ENCODE measurements at regions not wholly inside any gene's neighbourhood (a gene's known extent, or its start where the extent isn't known, plus 50 kb on each side); places are given as distances from the start of the nearest gene placed in this dataset.
A peak's percentile ranks its signal among the peaks of the same experiment; 100 is the strongest.
"Not testable (repeated sequence)": the region's sequence is repeated elsewhere in the genome, so short reads cannot be mapped to it uniquely, and the experiment has no call there.

DNA sequence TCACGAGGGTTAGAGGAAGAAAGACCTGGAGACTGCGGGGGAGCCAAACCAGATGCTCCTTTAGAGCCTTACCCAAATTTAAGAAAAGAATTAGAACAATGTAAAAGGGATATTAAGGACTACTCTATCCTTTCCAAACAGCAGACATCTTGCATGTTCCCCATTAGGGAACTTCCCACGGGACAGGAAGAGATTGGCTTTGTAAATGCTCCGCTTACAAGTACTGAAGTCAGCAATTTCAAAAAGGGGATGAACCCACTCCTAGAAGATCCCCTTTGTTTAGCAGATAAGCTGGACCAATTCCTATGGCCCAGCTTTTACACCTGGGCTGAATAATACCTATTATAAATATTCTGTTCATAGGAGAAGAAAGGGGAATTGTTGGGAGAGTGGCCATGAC, 74.2 kb downstream of the APOBEC1 start:
- DNase-seq (ENCODE audit: low read depth), result no peak

- DNase-seq (ENCODE audit: low read depth), result not testable (repeated sequence)
Measured at GRCh38 chr12:7590085-7590484, 75.6 kb downstream of the APOBEC1 start.

DNA sequence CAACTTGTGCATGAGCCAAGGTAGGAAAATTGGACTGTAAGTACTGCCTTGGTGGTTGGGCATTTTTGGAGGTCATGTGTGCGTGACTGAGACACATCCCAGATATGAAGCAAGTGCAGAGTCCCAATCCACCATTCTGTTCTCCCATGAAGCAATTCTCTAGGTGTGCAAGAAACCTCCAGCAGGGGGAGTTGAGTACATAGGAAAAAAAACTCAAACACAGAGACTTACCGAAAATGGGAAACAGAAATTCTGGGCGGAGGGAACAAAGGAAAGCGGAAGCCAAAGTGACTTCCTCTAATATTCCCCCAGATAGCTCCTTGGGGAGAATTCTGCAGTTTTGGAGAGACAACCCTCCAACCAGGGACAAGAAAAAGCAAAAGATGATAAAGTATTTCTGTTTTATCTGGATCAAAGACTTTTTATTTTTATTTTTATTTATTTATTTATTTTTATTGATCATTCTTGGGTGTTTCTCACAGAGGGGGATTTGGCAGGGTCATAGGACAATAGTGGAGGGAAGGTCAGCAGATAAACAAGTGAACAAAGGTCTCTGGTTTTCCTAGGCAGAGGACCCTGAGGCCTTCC, 76.9 kb downstream of the APOBEC1 start:
- DNase-seq (ENCODE audit: low read depth), result peak; percentile 30

DNA sequence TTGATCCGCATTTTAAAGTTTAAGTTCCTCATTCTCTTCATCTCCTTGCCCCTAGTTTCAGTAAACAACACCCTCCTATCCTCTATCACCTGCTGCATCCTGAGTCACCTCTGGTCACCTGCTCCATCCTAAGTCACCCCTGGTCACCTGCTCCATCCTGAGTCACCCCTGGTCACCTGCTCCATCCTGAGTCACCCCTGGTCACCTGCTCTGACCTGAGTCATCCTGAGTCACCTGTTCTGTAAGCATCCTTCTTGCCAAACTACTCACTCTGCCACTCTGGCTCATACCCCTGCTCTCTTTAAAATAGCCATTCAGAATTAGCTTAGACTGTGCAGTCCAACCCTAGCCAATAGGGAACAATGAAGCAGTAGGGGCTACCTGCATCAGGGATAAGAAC, 80.6 kb upstream of the CD163 start:
- not testable (repeated sequence) for DNase-seq (ENCODE audit: low read depth)

- no peak for DNase-seq (ENCODE audit: low read depth)
Measured at GRCh38 chr12:7583471-7583870, 79.9 kb upstream of the CD163 start.

GRCh38 chr12:7582796-7583195, 79.2 kb upstream of the CD163 start:
- no peak for DNase-seq (ENCODE audit: low read depth)

- no peak for DNase-seq (ENCODE audit: low read depth)
Measured at GRCh38 chr12:7581625-7582024, 78.0 kb upstream of the CD163 start.

DNA sequence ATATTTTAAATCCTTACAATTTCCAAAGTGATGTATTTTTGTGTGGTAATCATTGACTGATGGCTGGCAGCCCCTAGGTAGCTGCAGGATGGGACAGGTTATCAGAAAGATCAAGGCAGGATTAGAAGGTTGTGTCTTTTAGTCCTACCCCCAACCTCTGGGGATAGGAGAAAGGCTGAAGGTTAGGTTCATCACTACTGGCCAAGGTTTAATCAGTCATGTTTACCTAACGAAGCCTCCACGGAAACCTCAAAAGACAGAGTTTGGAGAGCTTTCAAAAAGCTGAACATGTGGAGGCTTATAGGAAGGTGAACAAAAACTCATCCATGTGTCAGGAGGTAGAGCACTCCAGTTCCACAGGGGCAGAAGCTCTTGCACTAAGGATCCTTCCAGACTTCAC, 77.5 kb upstream of the CD163 start:
- no peak for DNase-seq (ENCODE audit: low read depth)

DNA sequence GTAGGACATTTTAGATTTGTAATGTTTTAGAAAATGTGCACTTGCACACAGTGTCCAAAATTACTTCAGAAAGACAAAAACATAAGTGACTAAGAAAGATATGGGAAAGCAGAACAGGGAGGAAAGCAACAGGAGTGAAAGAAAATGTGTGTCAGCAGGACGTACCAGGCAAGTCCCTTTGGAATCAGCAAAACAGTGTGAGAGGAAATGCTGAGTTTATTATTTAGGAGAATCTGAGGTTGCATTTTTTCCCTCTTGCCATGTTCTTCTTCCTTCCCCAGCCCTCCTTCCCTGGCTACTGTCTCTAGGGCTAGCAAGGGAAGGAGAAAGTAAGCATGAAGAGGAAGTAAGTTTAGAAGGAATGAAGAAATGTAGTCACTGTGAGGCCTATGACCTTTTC, 67.7 kb upstream of the CD163 start:
- no peak for DNase-seq (ENCODE audit: low read depth)

DNA sequence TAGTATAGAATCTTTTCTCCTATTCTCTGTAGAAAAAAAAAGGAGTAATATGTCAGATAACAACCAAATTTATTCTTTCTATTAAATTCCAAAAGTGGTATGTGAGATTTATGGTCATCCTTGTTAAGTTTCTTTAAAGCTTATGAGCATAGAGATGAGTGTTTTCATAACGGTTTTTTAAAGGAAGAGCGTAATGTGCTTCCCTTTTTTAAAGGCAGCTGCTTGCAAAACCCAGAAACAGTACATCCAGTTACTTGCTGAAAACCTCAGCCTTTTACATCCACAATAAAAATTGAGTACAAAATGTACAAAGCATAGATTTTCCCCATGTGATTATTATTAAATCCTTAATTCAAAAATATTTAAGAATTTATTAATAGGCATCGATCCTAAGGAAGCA, 53.6 kb upstream of the CD163 start:
- DNase-seq (ENCODE audit: low read depth), result no peak

- no peak for DNase-seq (ENCODE audit: low read depth)
Measured at GRCh38 chr12:7555752-7556151, 52.2 kb upstream of the CD163 start.

- not testable (repeated sequence) for DNase-seq (ENCODE audit: low read depth)
Measured at GRCh38 chr12:7554831-7555230, 51.3 kb upstream of the CD163 start.
